HG02610 (cell line): ENCODE measurements at regions not wholly inside any gene's neighbourhood (a gene's known extent, or its start where the extent isn't known, plus 50 kb on each side); places are given as distances from the start of the nearest gene placed in this dataset.

ENCODE experiments used
- ATAC-seq: cut with Tn5 transposase; IDR thresholded peaks from one replicate; pipeline ENCODE4 v1.9.1; 2021; ENCODE audit warnings: mild to moderate bottlenecking, moderate library complexity; ENCODE audit not compliant: unreplicated experiment

DNA sequence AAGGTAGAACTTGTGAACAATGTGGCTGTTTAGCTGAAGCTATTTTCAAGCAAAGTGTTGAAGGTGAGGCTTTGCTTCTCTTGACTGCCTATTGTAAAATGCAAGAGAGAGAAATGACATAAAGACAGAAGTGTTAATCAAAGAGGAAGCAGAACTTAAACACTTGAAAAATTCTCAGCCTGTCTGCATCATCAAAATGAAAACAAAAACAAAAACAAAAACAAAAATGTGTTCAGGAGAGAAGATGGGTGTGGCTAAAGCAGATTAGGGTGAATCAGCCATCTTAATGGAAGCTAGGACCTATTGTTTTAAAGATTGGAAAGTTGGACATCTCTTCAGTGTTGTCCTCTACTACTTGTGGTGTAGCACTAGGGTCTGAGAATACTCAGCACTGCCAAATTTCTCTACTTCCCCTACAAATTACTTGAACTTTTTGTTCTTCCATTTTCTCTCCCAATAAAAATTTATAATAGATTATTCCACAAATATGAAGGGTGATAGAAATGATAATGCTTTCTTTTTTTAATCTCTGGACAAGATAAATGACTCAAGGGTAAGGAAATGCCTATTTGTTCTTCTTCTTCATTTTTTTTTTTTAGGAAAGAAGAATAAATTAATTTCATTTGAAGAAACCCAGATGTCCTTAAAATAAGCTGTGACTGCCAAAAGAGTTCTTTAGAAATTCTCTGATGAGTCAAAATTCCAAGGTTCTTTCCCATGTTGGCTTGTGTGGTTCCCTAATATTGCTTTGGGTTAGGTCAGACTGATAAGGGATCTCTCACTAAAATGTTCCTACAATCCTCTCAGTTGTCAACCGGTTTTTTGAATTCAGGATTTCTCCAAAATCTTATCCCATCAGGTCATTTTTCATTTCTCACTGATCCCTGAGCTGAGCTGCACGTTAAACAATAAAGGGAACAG lies 571.2 kb upstream of the ZEB2 start:
- ATAC-seq, result no peak

DNA sequence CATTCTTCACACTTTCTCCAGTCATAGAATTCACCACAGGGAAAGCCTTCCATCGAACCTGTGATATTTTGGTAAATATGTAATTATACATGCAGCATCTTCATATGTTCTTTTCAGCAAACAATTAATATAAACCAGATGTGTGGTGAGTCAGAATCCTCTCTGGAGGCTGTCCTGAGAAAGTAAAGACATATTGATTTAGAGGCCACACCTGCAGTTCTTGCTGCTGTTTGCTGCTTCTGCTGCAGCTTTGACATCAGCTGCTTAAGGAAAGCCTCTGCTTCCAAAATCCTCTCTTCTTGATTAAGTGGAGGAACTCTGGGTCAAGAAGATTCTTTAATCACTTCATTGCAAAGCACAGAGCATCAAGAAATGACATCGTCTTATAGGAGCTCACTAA lies 568.8 kb upstream of the ZEB2 start:
- ATAC-seq, result no peak

DNA sequence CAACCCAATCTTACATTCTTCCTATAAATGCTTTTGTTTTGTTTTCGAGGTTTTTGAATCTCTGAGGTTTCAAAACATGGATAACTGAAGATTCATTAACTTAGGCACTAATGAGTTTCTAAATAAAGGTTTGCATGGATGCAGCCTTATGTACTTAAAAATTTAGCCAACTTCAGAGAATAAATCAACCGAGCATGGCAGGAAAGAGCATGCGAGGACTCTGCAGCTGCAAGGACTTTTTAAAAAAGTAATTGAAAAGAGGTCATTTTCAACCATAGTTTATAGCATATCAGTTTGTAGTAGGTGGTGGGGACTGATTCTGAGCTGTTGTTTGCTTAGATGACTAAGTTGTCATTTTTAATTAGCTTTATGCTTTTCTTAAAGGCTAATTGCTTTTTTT lies 567.0 kb upstream of the ZEB2 start:
- no peak for ATAC-seq

DNA sequence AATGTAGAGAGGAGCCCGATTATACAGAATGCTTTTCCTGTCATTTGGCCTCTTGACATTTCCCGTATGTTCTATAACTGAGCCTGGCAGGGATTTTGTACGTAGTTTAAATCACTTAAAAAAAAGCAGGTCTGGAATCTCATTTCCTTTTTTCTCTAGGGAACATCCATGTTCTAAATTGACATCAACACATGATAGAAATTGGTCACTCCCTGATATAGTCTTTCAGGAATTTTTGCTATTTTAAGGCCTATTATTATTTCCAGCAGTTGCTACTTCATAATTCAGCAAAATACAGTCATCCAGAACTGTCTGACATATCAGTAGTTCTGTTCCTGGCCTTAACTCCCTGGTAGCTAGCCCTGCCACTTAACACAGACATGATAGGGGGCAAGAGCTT lies 565.7 kb upstream of the ZEB2 start:
- ATAC-seq, result no peak

DNA sequence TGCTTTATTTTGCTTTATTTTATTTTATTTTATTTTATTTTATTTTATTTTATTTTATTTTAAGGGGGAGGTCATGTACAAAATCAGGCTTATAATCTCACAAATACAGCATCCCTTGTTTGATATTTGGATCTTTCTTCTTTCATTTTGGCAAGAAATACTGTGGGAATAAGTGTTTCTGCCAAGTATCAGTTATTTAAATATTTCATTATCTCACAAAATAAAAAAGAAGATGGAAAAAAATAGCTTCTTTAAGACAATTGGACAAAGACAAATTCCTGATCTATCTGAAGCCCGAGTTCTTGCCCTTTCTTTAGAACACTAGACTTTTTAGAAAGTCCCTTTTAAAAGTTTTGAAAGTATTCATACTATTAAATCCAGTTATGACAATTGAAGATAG lies 560.5 kb upstream of the ZEB2 start:
- ATAC-seq, result no peak

DNA sequence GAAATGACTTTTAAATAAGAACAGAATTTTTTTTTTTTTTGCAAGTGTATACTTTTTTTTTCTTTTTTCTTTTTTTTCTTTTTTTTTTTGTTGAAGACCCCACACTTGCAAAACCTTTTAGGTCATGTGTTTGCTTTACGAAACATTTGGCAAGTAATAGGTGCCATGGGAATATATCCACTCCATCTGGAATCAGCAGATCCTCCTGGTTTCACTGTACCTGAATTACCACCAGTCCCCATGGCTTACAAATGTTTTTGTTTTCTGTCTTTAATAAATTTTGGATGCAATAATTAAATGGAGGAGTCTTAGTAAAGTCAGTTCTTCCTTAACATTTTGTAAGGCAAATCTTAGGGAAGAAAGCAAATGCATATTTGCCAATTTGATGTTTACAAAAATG lies 559.7 kb upstream of the ZEB2 start:
- no peak for ATAC-seq

DNA sequence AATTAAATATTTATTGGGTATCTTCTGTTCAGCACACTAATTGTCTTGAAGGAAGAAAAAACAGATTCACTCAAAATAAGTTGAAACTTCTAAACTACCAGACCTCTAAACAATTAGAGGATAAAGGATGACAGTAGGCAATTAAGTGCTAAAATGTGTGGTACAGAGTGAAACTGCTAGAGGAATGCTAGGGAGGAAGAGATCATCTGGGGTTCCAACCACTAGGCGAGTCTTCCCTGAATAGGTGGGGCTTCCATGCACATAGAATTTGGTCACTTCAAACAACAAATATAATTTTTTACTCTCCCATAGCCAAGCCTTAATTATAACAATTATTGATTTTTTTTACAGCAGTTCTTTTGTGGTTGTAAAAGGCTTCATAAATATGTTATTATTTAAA lies 559.0 kb upstream of the ZEB2 start:
- ATAC-seq, result no peak

DNA sequence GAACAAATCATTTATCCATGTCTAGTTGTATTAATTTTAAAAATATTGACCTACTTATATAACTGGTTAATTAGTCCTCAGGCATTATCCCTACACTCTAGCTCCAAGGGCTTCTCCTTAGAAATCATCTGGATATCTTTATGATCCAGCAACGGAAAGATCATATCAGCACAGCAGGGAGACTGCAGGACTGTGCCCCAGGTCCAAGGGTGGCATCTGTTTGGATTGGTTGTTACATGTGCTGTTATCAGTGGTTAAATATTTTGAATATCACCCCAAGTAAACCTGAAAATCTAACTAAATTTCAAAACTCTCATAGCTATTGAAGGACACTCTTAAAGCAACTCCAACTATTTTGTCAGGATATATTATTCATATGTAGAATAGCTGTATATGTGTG lies 556.2 kb upstream of the ZEB2 start:
- no peak for ATAC-seq

DNA sequence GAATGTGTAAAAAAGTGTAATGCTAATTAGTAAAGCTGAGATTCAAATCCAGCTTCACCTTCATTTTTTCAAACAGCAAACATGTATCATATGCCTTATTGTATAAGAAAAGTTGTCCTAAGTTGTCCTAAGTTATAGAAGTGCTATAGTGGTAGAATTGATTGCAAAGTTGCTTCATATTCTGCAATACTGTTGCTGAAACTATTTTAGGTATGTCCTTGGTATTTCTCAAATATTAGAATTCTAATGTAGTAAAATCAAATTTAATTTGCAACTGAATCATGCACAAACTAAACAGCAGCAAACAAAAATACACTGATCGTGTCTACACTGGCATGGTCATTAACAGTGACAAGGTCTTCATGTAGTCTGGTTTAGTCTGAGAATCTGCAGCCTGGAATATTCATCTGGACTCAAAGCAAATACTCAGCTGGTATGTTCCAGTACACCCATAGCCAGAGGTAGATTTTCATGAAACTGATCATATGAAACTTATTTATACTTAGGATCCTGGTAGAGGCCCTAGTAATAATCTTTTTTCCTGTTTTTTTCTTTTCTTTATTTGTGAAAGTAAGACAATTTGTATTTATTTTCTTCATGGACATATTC lies 555.6 kb upstream of the ZEB2 start:
- ATAC-seq, result no peak

DNA sequence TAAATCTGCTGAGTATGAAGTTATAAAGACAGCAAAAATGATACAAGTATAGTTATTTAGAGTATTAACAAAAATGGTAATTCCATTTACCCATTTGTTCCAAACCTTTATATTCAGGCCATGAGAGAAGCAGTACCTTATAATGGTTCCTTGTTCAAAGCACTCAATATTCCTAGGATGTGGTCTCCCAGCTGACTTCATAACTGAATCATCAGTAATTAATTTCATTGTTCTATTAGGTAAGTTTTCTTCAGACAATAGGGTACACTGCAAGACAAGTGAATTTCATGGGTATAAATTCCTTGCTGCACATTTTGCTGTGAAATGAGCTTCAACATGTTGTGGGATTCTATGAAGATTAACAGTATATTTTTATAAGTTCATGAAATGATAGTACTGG lies 550.8 kb upstream of the ZEB2 start:
- no peak for ATAC-seq

DNA sequence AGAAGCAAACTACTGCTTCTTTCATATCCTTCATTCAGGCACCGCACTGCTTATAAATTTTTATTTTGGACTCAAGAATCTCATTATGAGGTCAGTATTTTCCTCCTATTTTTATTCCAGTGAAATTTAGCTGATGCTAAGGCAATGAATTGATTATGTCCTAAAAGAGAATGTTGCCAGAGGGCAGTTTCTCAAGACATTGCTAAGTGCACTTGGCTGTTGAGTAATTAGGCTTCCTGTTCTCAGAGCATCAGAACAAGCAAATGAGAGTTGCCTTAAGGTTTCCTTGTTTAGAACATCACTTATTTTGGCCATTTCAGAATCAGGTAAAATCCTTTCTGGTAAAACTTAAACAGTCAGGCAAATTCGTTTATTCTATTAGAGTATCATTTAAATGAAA lies 548.6 kb upstream of the ZEB2 start:
- no peak for ATAC-seq

DNA sequence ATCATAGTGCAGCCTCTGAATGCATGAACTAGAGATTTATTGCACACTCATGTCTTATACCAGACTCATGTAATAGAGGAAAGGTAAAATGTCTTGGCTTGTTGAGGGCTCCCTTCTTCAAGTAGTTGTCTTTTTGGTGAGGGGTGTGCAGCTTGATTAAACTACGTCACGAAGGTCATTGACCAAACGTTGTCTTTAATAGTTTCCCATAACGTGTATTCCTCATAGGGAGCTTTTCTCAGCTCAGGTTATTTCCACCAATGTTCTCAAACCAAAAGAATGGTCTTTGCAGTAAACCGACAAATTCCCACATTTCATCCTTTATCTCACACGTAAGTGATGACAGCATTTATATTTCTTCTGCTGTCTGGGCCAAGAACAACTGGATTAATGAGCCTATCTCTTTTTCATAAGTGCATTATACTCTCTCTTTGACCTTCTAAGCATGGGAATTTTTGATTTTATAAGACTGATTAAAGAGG lies 547.7 kb upstream of the ZEB2 start:
- ATAC-seq, result no peak

DNA sequence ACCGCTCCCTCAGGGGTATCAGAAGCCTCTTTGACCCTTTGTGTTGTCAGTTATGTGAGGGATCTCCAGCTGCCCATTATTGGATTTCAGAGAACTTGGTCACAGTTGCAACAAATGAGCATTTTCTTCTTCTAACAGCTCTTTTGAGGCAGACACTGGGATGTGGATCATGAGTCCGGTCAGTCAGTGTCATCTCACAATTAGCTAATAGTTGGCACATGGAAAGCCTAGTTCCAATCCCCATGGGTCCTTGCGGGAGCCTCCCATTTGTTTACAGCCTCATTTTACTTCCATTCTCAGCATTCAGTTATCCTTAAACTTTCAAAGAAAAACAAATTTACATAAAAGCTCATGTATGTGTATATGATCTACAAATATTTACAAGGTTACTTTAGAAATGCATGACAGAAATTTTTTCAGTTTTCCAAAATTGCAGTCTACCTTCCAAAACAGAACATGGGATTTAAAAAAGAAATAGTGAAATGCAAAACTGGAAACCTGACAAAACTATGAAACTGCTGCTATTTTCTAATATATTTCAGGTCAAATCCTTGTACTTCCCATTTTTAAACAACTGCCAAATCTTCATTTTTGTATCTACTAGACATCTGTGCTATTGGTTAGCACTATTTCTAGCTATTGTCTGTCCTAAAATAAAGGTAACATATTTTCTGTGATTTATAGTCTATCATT lies 547.1 kb upstream of the ZEB2 start:
- no peak for ATAC-seq

DNA sequence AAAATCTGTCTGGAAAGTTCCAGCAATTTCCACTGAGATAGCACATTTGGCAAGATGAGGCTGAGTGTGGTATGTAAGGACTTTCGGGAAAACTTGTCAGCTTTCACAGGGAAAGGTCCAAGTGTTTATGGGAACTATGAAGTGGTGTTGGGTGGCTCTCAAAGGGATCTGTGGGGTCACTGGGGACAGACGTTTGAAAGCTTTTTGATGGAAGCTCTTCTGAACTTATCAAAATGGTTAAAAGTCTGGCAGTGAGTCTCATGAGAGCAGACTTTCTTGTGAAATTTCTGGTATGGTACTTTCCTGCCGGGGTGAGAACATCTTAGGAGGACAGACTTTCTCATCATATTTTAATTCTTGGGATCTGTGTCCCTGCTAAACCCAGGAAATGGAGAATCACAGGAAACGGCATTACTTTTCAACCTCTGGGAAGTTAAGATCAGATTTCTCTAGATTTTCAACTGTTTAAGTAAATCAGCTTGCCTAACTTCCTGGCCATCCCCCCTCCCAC lies 546.3 kb upstream of the ZEB2 start:
- ATAC-seq, result no peak

DNA sequence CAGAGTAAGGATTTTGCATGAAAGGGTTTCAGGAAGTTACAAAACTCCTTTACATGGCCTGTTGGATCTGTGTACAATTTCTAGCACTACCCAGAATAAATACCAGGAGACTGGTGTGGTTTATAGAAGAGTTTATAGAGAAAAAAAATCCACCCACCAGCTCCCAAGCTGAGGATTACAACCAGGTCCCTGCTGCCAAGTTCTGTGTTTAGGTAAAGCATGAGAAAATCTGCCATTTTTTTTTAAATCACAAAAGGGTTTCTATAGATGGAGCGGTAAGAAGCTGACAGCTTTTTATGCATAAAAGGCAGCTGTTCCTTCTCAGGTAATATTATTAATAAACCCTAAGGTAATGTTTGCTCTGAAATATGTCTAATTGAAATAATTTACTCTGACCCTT lies 545.4 kb upstream of the ZEB2 start:
- ATAC-seq, result no peak

DNA sequence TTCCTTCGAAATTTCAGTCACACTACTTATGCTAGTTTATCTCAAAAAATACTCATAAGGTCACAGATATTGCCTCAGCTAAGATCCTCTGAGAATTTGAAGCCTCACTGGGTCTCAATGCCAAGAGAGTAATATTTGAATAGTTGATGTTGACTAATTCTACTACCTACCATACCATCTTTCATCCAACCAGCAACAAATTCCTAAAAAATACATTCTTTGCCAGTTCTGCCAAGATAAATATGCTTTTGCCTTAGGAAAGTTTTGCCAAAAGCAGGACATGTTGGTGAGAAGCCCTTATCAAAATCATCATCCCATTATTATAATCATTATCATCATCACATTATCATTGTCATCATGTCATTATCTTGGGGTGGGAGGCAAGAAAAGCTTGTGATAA lies 544.6 kb upstream of the ZEB2 start:
- no peak for ATAC-seq

DNA sequence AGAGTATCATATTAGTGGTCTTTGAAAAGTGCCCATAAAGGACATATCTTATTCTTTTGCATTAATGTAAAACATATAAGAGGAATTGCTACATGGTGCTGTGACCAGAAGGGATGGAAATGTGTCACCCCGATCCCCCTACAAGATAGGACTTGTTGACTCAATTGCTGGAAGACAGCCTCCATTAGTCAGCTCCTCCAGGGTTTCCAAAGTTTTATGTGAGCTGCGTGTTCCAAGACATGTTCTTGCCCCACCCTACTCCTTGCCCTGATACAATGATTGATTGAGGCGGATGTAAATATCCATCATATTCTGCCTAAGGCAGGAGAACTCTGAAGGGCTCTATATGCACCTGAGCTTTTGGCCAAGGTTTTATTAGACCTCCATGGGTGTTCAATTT lies 541.0 kb upstream of the ZEB2 start:
- no peak for ATAC-seq

DNA sequence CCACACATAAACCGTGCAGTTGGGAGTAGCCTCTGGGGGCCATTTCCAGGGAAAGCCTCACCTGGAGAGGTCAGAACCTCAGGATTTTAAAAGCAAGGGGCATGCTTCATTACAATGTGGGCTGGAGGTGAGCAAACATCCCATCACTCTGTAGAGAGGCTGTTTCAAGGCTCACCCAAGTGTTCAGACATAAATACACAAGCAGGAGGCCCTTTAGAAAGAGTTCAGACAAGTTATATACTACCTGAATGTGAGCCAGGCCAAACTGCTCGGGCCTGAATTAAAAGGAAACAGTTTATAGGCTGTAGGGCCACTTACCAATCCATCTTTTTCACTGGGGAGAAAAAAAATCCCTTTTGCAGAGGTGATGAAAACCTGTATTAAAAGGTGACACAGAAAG lies 540.0 kb upstream of the ZEB2 start:
- no peak for ATAC-seq

DNA sequence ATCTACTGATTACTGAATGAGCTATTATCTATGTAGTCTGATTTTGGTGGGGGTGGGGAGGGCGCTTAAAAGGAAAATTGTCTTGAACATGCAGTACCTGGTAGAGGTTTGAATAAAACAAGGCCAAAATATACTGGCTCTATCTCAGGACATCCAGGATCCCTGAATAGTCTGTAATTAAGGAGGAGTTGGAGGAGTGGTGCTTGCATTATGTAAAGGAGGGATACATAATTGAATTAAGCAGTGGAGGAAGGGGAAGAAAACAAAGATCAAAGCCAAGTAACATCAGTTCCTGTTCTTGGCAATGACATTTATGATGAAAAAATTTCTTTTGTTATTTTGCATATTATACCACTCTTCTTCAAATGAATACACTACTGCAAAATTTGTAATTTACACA lies 539.4 kb upstream of the ZEB2 start:
- ATAC-seq, result no peak

DNA sequence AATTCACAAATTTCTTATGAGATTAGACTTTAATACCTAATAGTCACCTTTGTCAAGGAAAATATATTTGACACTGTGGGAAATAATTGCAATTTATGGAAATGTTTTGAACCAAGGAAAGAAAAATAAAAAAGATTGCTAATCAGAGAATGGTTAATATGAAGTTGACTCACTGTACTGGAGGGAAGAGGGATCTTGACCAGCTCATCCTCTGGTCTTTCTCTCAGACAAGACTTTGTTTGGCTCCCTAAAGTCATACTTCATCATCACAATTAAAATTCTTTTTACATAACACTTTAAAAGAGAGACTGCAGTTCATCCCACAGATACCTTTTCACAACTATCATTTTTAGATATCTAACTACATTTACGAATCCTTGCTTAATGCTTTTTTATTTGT lies 538.5 kb upstream of the ZEB2 start:
- ATAC-seq, result no peak

DNA sequence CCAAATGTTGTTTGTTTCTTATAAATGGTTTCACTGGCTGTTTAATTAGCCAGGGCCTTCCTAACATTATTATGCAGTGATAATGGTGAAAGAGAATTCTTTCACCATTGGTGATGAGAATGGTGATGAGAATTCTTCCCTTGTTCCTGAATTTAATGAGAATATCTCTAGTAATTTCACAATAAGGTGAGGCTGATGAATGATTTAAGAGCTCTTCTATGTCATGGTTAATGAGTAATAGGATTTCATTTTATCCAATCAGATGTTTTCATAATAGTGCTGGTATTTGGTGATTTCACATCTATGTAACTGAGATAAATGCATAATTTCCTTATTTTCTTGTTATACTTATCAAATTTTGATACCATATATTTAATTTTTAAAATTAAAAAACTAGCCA lies 535.7 kb upstream of the ZEB2 start:
- ATAC-seq, result no peak

DNA sequence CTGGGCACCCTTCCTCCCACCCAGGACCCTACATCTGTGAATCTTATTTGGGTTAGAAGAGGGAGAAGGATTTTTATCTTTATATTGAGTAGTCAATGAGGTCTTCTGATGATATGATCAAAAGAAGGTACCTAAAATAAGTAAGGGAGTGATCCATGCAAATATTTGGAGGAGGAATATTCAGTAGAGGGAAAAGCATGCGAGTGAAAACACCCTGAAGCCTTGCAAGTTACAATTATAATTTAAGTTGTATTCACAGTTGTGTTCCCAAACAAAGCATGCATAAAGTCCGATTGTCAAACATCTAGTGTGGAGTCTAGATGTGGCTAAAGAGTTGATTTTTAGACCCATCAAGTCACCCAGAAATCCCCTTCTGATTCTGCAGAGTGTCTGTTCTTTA lies 530.2 kb upstream of the ZEB2 start:
- no peak for ATAC-seq
